ENCODE measurements at regions not wholly inside any gene's neighbourhood (a gene's known extent, or its start where the extent isn't known, plus 50 kb on each side); places are given as distances from the start of the nearest gene placed in this dataset.

GRCh38 chr5:165837286-165837685 is 2331.9 kb downstream of the MAT2B start:
- DNase-seq (no peak), ATAC-seq (no peak)

- DNase-seq (no peak), ATAC-seq (no peak)
These were observed 2339.2 kb downstream of the MAT2B start for GRCh38 chr5:165844571-165844970.

- DNase-seq: no peak
- no peak for ATAC-seq
These were observed 2352.7 kb downstream of the MAT2B start for GRCh38 chr5:165858118-165858517.

- ATAC-seq (no peak), DNase-seq (no peak)
These were observed 2353.8 kb downstream of the MAT2B start for GRCh38 chr5:165859251-165859650.

GRCh38 chr5:165863239-165863638 is 2357.8 kb downstream of the MAT2B start:
- DNase-seq (no peak), ATAC-seq (no peak)

GRCh38 chr5:165871291-165871690 is 2365.9 kb downstream of the MAT2B start:
- DNase-seq: no peak
- no peak for ATAC-seq

GRCh38 chr5:165874851-165875250 is 2369.4 kb downstream of the MAT2B start:
- DNase-seq: no peak
- ATAC-seq: no peak

GRCh38 chr5:165876538-165876937 is 2371.1 kb downstream of the MAT2B start:
- no peak for DNase-seq
- no peak for ATAC-seq

GRCh38 chr5:165877475-165877874 is 2372.1 kb downstream of the MAT2B start:
- DNase-seq: no peak
- no peak for ATAC-seq

- ATAC-seq: no peak
- no peak for DNase-seq
These were observed 2375.8 kb downstream of the MAT2B start for GRCh38 chr5:165881259-165881658.

GRCh38 chr5:165882099-165882498 is 2376.7 kb downstream of the MAT2B start:
- DNase-seq: no peak
- no peak for ATAC-seq

- no peak for ATAC-seq
- no peak for DNase-seq
These were observed 2380.4 kb downstream of the MAT2B start for GRCh38 chr5:165885623-165886350.

- no peak for ATAC-seq
- DNase-seq: no peak
These were observed 2381.7 kb downstream of the MAT2B start for GRCh38 chr5:165887147-165887546.

- no peak for ATAC-seq
These were observed 2387.0 kb downstream of the MAT2B start for GRCh38 chr5:165892383-165892782.

GRCh38 chr5:165894916-165895315 is 2389.5 kb downstream of the MAT2B start:
- ATAC-seq (no peak), DNase-seq (no peak)

More at GRCh38 chr5:165892383-165892782, 2387.0 kb downstream of the MAT2B start:
- DNase-seq: no peak

GRCh38 chr5:165903835-165904234 is 2387.6 kb upstream of the WWC1 start:
- DNase-seq (no peak), ATAC-seq (no peak)

GRCh38 chr5:165906871-165907270 is 2384.6 kb upstream of the WWC1 start:
- DNase-seq (no peak), ATAC-seq (no peak)

GRCh38 chr5:165913059-165913458 is 2378.4 kb upstream of the WWC1 start:
- DNase-seq: no peak
- no peak for ATAC-seq

- DNase-seq: no peak
- no peak for ATAC-seq
These were observed 2377.0 kb upstream of the WWC1 start for GRCh38 chr5:165914456-165914855.

- DNase-seq (no peak), ATAC-seq (no peak)
These were observed 2372.2 kb upstream of the WWC1 start for GRCh38 chr5:165919196-165919595.

- ATAC-seq: no peak
These were observed 2370.8 kb upstream of the WWC1 start for GRCh38 chr5:165920655-165921054.

GRCh38 chr5:165928971-165929370 is 2362.5 kb upstream of the WWC1 start:
- DNase-seq (no peak), ATAC-seq (no peak)

More at GRCh38 chr5:165920655-165921054, 2370.8 kb upstream of the WWC1 start:
- DNase-seq: no peak

GRCh38 chr5:165940541-165940940 is 2350.9 kb upstream of the WWC1 start:
- DNase-seq: no peak
- ATAC-seq: no peak

- ATAC-seq (no peak), DNase-seq (no peak)
These were observed 2334.6 kb upstream of the WWC1 start for GRCh38 chr5:165956854-165957253.
